WTC11 (cell line): ENCODE measurements at regions not wholly inside any gene's neighbourhood (a gene's known extent, or its start where the extent isn't known, plus 50 kb on each side); places are given as distances from the start of the nearest gene placed in this dataset.

Experiments
- ATAC-seq: fragments of 200-7000 bp; cut with Tn5 transposase; 2 replicates; pipeline ENCODE4 v1.10.0; 2021; ENCODE audit warnings: mild to moderate bottlenecking, moderate library complexity
- CTCF ChIA-PET: fragments of 300-600 bp; sonication (Branson Sonifier 250); formaldehyde crosslinking; loops from one replicate; lab custom pipeline; 2021; ENCODE audit warnings: antibody characterized with exemption; lab: Charles Lee
- POLR2A ChIA-PET: fragments of 350-600 bp; sonication (Branson Sonifier 250); formaldehyde crosslinking; loops from one replicate; lab custom pipeline; 2021; ENCODE audit warnings: antibody characterized with exemption; lab: Charles Lee
- DNase-seq: peaks from one replicate; pipeline ENCODE4 v3.0.0; 2021; ENCODE audit warnings: low spot score
- H3K27ac Mint-ChIP-seq: 2 replicates; pipeline ENCODE4 v1.8.0; 2021; ENCODE audit warnings: mixed read lengths
- H3K27me3 Mint-ChIP-seq: 2 replicates; pipeline ENCODE4 v1.8.0; 2021; ENCODE audit warnings: low read depth, mild to moderate bottlenecking, moderate library complexity, mixed read lengths
- H3K36me3 Mint-ChIP-seq: 2 replicates; pipeline ENCODE4 v1.8.0; 2021; ENCODE audit warnings: mixed read lengths
- H3K4me1 Mint-ChIP-seq: 2 replicates; pipeline ENCODE4 v1.8.0; 2022; ENCODE audit warnings: mixed read lengths
- H3K4me3 Mint-ChIP-seq: 2 replicates; pipeline ENCODE4 v1.8.0; 2021; ENCODE audit warnings: mild to moderate bottlenecking, moderate library complexity, mixed read lengths
- H3K9me3 Mint-ChIP-seq: 2 replicates; pipeline ENCODE4 v1.8.0; 2021; ENCODE audit warnings: mixed read lengths
- ARID4B ChIP-seq: sonication (generic); formaldehyde crosslinking; IDR thresholded peaks from 2 replicates; pipeline ENCODE4 v1.8.0; 2023; ENCODE audit warnings: missing genetic modification reagents, mild to moderate bottlenecking, borderline replicate concordance
- CREB1 ChIP-seq: sonication (generic); formaldehyde crosslinking; IDR thresholded peaks from 2 replicates; pipeline ENCODE4 v1.8.0; 2023; ENCODE audit warnings: mild to moderate bottlenecking, missing genetic modification reagents
- E2F1 ChIP-seq: sonication (generic); formaldehyde crosslinking; IDR thresholded peaks from 2 replicates; pipeline ENCODE4 v1.8.0; 2022; ENCODE audit warnings: mild to moderate bottlenecking, missing genetic modification reagents
- ELF4 ChIP-seq: sonication (generic); formaldehyde crosslinking; IDR thresholded peaks from 2 replicates; pipeline ENCODE4 v1.8.1; 2022; ENCODE audit warnings: low read depth, mild to moderate bottlenecking, moderate library complexity, missing genetic modification reagents
- ERG ChIP-seq: fragments of 250-450 bp; sonication (Bioruptor Pico); IDR thresholded peaks from 2 replicates; pipeline ENCODE4 v1.8.0; 2021; ENCODE audit warnings: mild to moderate bottlenecking
- GRHL2 ChIP-seq: fragments of 250-450 bp; sonication (Bioruptor Pico); IDR thresholded peaks from 2 replicates; pipeline ENCODE4 v1.8.0; 2022; ENCODE audit warnings: mild to moderate bottlenecking, moderate library complexity; ENCODE audit not compliant: insufficient replicate concordance, severe bottlenecking
- JUN ChIP-seq: sonication (generic); formaldehyde crosslinking; IDR thresholded peaks from 2 replicates; pipeline ENCODE4 v1.8.0; 2023; ENCODE audit warnings: mild to moderate bottlenecking, missing genetic modification reagents
- KAT7 ChIP-seq: sonication (generic); formaldehyde crosslinking; IDR thresholded peaks from 2 replicates; pipeline ENCODE4 v1.8.1; 2023; ENCODE audit warnings: missing genetic modification reagents, mild to moderate bottlenecking, borderline replicate concordance
- NR1H2 ChIP-seq: sonication (generic); formaldehyde crosslinking; IDR thresholded peaks from 2 replicates; pipeline ENCODE4 v1.9.0; 2021; ENCODE audit warnings: mild to moderate bottlenecking, moderate library complexity, missing genetic modification reagents
- NR2C2 ChIP-seq: sonication (generic); formaldehyde crosslinking; IDR thresholded peaks from 2 replicates; pipeline ENCODE4 v1.8.0; 2022; ENCODE audit warnings: mild to moderate bottlenecking, missing genetic modification reagents
- STAT6 ChIP-seq: sonication (generic); formaldehyde crosslinking; conservative IDR thresholded peaks from 2 replicates; pipeline ENCODE4 v1.8.1; 2023; ENCODE audit warnings: mild to moderate bottlenecking, low read depth, missing genetic modification reagents, moderate library complexity
- TCF7 ChIP-seq: sonication (generic); formaldehyde crosslinking; IDR thresholded peaks from 2 replicates; pipeline ENCODE4 v1.8.0; 2022; ENCODE audit warnings: mild to moderate bottlenecking, low read depth, missing genetic modification reagents, moderate library complexity
- TEAD1 ChIP-seq: sonication (generic); formaldehyde crosslinking; IDR thresholded peaks from 2 replicates; pipeline ENCODE4 v1.8.0; 2022; ENCODE audit warnings: mild to moderate bottlenecking, missing genetic modification reagents
- ZBTB43 ChIP-seq: sonication (generic); formaldehyde crosslinking; IDR thresholded peaks from 2 replicates; pipeline ENCODE4 v1.8.1; 2023; ENCODE audit warnings: mild to moderate bottlenecking, missing genetic modification reagents
- ZNF138 ChIP-seq: sonication (generic); formaldehyde crosslinking; conservative IDR thresholded peaks from 2 replicates; pipeline ENCODE4 v1.8.1; 2022; ENCODE audit warnings: mild to moderate bottlenecking, moderate library complexity, missing genetic modification reagents
- ZNF219 ChIP-seq: sonication (generic); formaldehyde crosslinking; IDR thresholded peaks from 2 replicates; pipeline ENCODE4 v1.8.0; 2023; ENCODE audit warnings: missing genetic modification reagents, mild to moderate bottlenecking, borderline replicate concordance
- ZNF232 ChIP-seq: sonication (generic); formaldehyde crosslinking; IDR thresholded peaks from 2 replicates; pipeline ENCODE4 v1.8.0; 2022; ENCODE audit warnings: mild to moderate bottlenecking, missing genetic modification reagents
- ZNF317 ChIP-seq: sonication (generic); formaldehyde crosslinking; IDR thresholded peaks from 2 replicates; pipeline ENCODE4 v1.8.1; 2023; ENCODE audit warnings: low read depth, mild to moderate bottlenecking, moderate library complexity, missing genetic modification reagents, borderline replicate concordance
- ZSCAN18 ChIP-seq: fragments of 250-450 bp; sonication (Bioruptor Pico); IDR thresholded peaks from 2 replicates; pipeline ENCODE4 v2.1.2; 2022; ENCODE audit warnings: mild to moderate bottlenecking, moderate library complexity
- TF ChIP-seq, protein P1 (sequence below): fragments of 200-600 bp; IDR thresholded peaks from 2 replicates; pipeline ENCODE4 v1.8.0; 2022; ENCODE audit warnings: antibody characterized with exemption

DNA sequence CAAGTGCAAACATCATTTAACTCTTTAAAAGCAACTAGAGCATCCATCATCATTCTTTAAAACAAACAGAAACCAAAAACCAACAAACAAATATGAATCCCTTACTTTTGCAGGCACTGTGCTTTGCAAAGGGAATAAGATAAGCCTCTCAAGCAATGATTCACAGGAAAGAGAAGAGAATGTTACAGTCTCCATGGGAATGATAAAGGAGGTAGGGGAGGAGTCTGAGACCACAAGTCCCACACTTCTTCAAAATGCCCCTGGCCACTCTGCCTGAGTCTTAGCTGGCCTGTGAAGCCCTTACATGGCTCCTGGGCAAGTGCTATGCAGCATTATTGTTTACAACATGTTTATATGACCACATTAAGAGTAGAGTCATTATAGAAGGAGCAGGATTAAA is 257.7 kb upstream of the MARCKS start:
- TF ChIP-seq ZNF232 (CRISPR knock-in tag) (no peak), ZNF317 (no peak), GRHL2 (CRISPR knock-in tag) (no peak), E2F1 (CRISPR knock-in tag) (no peak), CREB1 (CRISPR knock-in tag) (no peak), ERG (CRISPR knock-in tag) (no peak), NR1H2 (CRISPR knock-in tag) (no peak), NR2C2 (CRISPR knock-in tag) (no peak), ZBTB43 (CRISPR knock-in tag) (no peak), JUN (CRISPR knock-in tag) (no peak), KAT7 (CRISPR knock-in tag) (no peak), TEAD1 (CRISPR knock-in tag) (no peak), ZSCAN18 (CRISPR knock-in tag) (no peak), ZNF219 (CRISPR knock-in tag) (no peak), ELF4 (CRISPR knock-in tag) (no peak), ARID4B (CRISPR knock-in tag) (no peak), ZNF138 (CRISPR knock-in tag) (no peak), STAT6 (no peak), TCF7 (CRISPR knock-in tag) (no peak)
- TF ChIP-seq, protein P1, sequence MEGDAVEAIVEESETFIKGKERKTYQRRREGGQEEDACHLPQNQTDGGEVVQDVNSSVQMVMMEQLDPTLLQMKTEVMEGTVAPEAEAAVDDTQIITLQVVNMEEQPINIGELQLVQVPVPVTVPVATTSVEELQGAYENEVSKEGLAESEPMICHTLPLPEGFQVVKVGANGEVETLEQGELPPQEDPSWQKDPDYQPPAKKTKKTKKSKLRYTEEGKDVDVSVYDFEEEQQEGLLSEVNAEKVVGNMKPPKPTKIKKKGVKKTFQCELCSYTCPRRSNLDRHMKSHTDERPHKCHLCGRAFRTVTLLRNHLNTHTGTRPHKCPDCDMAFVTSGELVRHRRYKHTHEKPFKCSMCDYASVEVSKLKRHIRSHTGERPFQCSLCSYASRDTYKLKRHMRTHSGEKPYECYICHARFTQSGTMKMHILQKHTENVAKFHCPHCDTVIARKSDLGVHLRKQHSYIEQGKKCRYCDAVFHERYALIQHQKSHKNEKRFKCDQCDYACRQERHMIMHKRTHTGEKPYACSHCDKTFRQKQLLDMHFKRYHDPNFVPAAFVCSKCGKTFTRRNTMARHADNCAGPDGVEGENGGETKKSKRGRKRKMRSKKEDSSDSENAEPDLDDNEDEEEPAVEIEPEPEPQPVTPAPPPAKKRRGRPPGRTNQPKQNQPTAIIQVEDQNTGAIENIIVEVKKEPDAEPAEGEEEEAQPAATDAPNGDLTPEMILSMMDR, result no peak
- H3K36me3 Mint-ChIP-seq, result peaks cover 6% of the 10 kb centered on the region
- no peaks in the 10 kb centered on the region for H3K27me3 Mint-ChIP-seq
- no peak overlapping the region for H3K4me3 Mint-ChIP-seq
- CTCF ChIA-PET, result no interaction called here
- POLR2A ChIA-PET, result no interaction called here
- DNase-seq (no peak), ATAC-seq (no peak)
- no peak overlapping the region for H3K27ac Mint-ChIP-seq
- peaks cover 16% of the 10 kb centered on the region for H3K4me1 Mint-ChIP-seq
- H3K9me3 Mint-ChIP-seq, result peaks cover 8% of the 10 kb centered on the region
